ENCODE measurements at regions not wholly inside any gene's neighbourhood (a gene's known extent, or its start where the extent isn't known, plus 50 kb on each side); places are given as distances from the start of the nearest gene placed in this dataset.

GRCh38 chr6:164275773-164276172 is 861.3 kb downstream of the QKI start:
- no peak for DNase-seq

GRCh38 chr6:164274493-164274892 is 860.0 kb downstream of the QKI start:
- DNase-seq, result no peak

GRCh38 chr6:164273491-164273890 is 859.0 kb downstream of the QKI start:
- DNase-seq, result no peak

- DNase-seq, result no peak
These were observed 852.3 kb downstream of the QKI start for GRCh38 chr6:164266851-164267250.

GRCh38 chr6:164262348-164262747 is 847.8 kb downstream of the QKI start:
- no peak for DNase-seq

GRCh38 chr6:164258421-164258820 is 843.9 kb downstream of the QKI start:
- DNase-seq, result no peak

GRCh38 chr6:164252948-164253347 is 838.4 kb downstream of the QKI start:
- DNase-seq, result no peak

GRCh38 chr6:164252291-164252690 is 837.8 kb downstream of the QKI start:
- no peak for DNase-seq

- DNase-seq, result no peak
These were observed 832.6 kb downstream of the QKI start for GRCh38 chr6:164247106-164247505.

GRCh38 chr6:164246082-164246481 is 831.6 kb downstream of the QKI start:
- DNase-seq, result no peak

GRCh38 chr6:164243949-164244348 is 829.4 kb downstream of the QKI start:
- no peak for DNase-seq

GRCh38 chr6:164243012-164243610 is 828.6 kb downstream of the QKI start:
- no peak for DNase-seq

GRCh38 chr6:164230804-164231203 is 816.3 kb downstream of the QKI start:
- no peak for DNase-seq

- DNase-seq, result no peak
These were observed 815.7 kb downstream of the QKI start for GRCh38 chr6:164230259-164230658.

GRCh38 chr6:164229716-164230115 is 815.2 kb downstream of the QKI start:
- DNase-seq, result no peak

- no peak for DNase-seq
These were observed 813.5 kb downstream of the QKI start for GRCh38 chr6:164227952-164228522.

- DNase-seq, result no peak
These were observed 802.3 kb downstream of the QKI start for GRCh38 chr6:164216839-164217238.

GRCh38 chr6:164216368-164216767 is 801.9 kb downstream of the QKI start:
- DNase-seq, result no peak

- no peak for DNase-seq
These were observed 799.5 kb downstream of the QKI start for GRCh38 chr6:164214066-164214465.

- DNase-seq, result no peak
These were observed 796.7 kb downstream of the QKI start for GRCh38 chr6:164211254-164211653.

- DNase-seq, result no peak
These were observed 796.3 kb downstream of the QKI start for GRCh38 chr6:164210783-164211182.

- DNase-seq, result no peak
These were observed 795.8 kb downstream of the QKI start for GRCh38 chr6:164210323-164210722.

- DNase-seq, result no peak
These were observed 793.9 kb downstream of the QKI start for GRCh38 chr6:164208371-164208770.

- no peak for DNase-seq
These were observed 792.4 kb downstream of the QKI start for GRCh38 chr6:164206807-164207423.

GRCh38 chr6:164200071-164200470 is 785.6 kb downstream of the QKI start:
- DNase-seq, result no peak
